ENCODE measurements at regions not wholly inside any gene's neighbourhood (a gene's known extent, or its start where the extent isn't known, plus 50 kb on each side); places are given as distances from the start of the nearest gene placed in this dataset.

GRCh38 chr4:10354225-10354624, 103.0 kb downstream of the ZNF518B start:
- no peak overlapping the region for H3K4me3 Mint-ChIP-seq
- no peak for TF ChIP-seq CTCF (IDR thresholded peaks at IDR 0.05; ENCODE audit: unreplicated experiment)
- no peaks in the 10 kb centered on the region for H3K36me3 Mint-ChIP-seq
- DNase-seq (ENCODE audit: low spot score in 2 of 2, unreplicated experiment in 2 of 2): no peak
- no peaks in the 10 kb centered on the region for H3K4me1 Mint-ChIP-seq
- peaks cover 3% of the 10 kb centered on the region for H3K27me3 Mint-ChIP-seq (ENCODE audit: low read depth)
- peaks cover 14% of the 10 kb centered on the region for H3K9me3 Mint-ChIP-seq
- H3K27ac Mint-ChIP-seq: no peak overlapping the region

GRCh38 chr4:10353110-10353509, 104.1 kb downstream of the ZNF518B start:
- no peaks in the 10 kb centered on the region for H3K36me3 Mint-ChIP-seq
- peaks cover 3% of the 10 kb centered on the region for H3K27me3 Mint-ChIP-seq (ENCODE audit: low read depth)
- TF ChIP-seq CTCF (IDR thresholded peaks at IDR 0.05; ENCODE audit: unreplicated experiment): no peak
- H3K27ac Mint-ChIP-seq: no peak overlapping the region
- no peak overlapping the region for H3K4me3 Mint-ChIP-seq
- no peak for DNase-seq (ENCODE audit: low spot score in 2 of 2, unreplicated experiment in 2 of 2)
- H3K9me3 Mint-ChIP-seq: peaks cover 14% of the 10 kb centered on the region
- no peaks in the 10 kb centered on the region for H3K4me1 Mint-ChIP-seq

- Mint-ChIP-seq H3K4me3 (no peak overlapping the region), H3K36me3 (no peaks in the 10 kb centered on the region), H3K4me1 (no peaks in the 10 kb centered on the region), H3K9me3 (peaks cover 10% of the 10 kb centered on the region), H3K27me3 (ENCODE audit: low read depth) (peaks cover 2% of the 10 kb centered on the region), H3K27ac (no peak overlapping the region)
- no peak for DNase-seq (ENCODE audit: low spot score in 2 of 2, unreplicated experiment in 2 of 2)
- TF ChIP-seq CTCF (IDR thresholded peaks at IDR 0.05; ENCODE audit: unreplicated experiment): no peak
Observed at GRCh38 chr4:10348241-10348640, 109.0 kb downstream of the ZNF518B start.

GRCh38 chr4:10347815-10348214, 109.4 kb downstream of the ZNF518B start:
- no peak for TF ChIP-seq CTCF (IDR thresholded peaks at IDR 0.05; ENCODE audit: unreplicated experiment)
- Mint-ChIP-seq H3K27me3 (ENCODE audit: low read depth) (no peaks in the 10 kb centered on the region), H3K27ac (no peak overlapping the region), H3K4me3 (no peak overlapping the region), H3K9me3 (peaks cover 5% of the 10 kb centered on the region), H3K4me1 (no peaks in the 10 kb centered on the region), H3K36me3 (no peaks in the 10 kb centered on the region)
- DNase-seq (ENCODE audit: low spot score in 2 of 2, unreplicated experiment in 2 of 2): no peak

- Mint-ChIP-seq H3K27me3 (ENCODE audit: low read depth) (no peaks in the 10 kb centered on the region), H3K27ac (no peak overlapping the region), H3K36me3 (no peaks in the 10 kb centered on the region), H3K4me3 (no peak overlapping the region), H3K9me3 (peaks cover under 1% of the 10 kb centered on the region), H3K4me1 (no peaks in the 10 kb centered on the region)
- DNase-seq (ENCODE audit: low spot score in 2 of 2, unreplicated experiment in 2 of 2): no peak
- no peak for TF ChIP-seq CTCF (IDR thresholded peaks at IDR 0.05; ENCODE audit: unreplicated experiment)
Observed at GRCh38 chr4:10347281-10347795, 109.9 kb downstream of the ZNF518B start.

GRCh38 chr4:10346023-10346422, 111.2 kb downstream of the ZNF518B start:
- Mint-ChIP-seq H3K4me1 (no peaks in the 10 kb centered on the region), H3K27me3 (ENCODE audit: low read depth) (no peaks in the 10 kb centered on the region), H3K36me3 (no peaks in the 10 kb centered on the region), H3K27ac (no peak overlapping the region), H3K4me3 (no peak overlapping the region), H3K9me3 (peaks cover 3% of the 10 kb centered on the region)
- no peak for DNase-seq (ENCODE audit: low spot score in 2 of 2, unreplicated experiment in 2 of 2)
- no peak for TF ChIP-seq CTCF (IDR thresholded peaks at IDR 0.05; ENCODE audit: unreplicated experiment)
